NT2/D1 (cell line): ENCODE measurements at regions not wholly inside any gene's neighbourhood (a gene's known extent, or its start where the extent isn't known, plus 50 kb on each side); places are given as distances from the start of the nearest gene placed in this dataset.
"Not testable (repeated sequence)": the region's sequence is repeated elsewhere in the genome, so short reads cannot be mapped to it uniquely, and the experiment has no call there.

ENCODE experiments used
- SUZ12 ChIP-seq: IDR thresholded peaks from 2 replicates; pipeline ENCODE4 v1.6.1; 2011; ENCODE audit not compliant: insufficient read length, insufficient read depth; ENCODE audit errors: extremely low read depth
- YY1 ChIP-seq: IDR thresholded peaks from 2 replicates; pipeline ENCODE4 v1.6.1; 2011; ENCODE audit not compliant: insufficient read length, insufficient read depth
- ZNF274 ChIP-seq: IDR thresholded peaks from 2 replicates; pipeline ENCODE4 v1.6.1; 2011; ENCODE audit warnings: mild to moderate bottlenecking, low read depth, low read length

GRCh38 chr6:6963390-6963789, 144.4 kb upstream of the RREB1 start:
- TF ChIP-seq SUZ12, YY1, ZNF274: not testable (repeated sequence)
